ENCODE measurements at regions not wholly inside any gene's neighbourhood (a gene's known extent, or its start where the extent isn't known, plus 50 kb on each side); places are given as distances from the start of the nearest gene placed in this dataset.

DNA sequence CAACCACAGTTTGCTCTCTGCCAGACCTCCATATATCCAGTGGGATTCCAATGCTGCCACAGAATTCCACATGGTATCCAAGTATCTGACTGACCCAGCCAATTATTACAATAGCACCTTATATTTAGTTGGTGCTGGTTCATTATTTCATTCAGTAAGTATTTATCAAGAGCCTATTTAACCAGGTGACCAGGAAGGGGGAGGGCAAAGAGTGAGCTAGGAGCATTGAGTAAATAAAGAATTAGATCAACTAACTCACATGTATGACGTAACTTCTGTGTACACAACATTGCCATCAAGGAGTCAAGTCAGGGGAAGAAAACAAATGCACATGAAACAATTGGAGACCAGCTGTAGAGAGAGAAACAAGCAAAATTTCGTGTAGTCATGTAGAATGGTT lies 207.1 kb upstream of the PAPPA start:
- Histone ChIP-seq H3K4me3 (ENCODE audit: low read depth, low read length) (no peak overlapping the region), H3K9me3 (no peaks in the 10 kb centered on the region), H3K27me3 (no peaks in the 10 kb centered on the region), H3K4me1 (no peaks in the 10 kb centered on the region), H3K36me3 (no peaks in the 10 kb centered on the region)
- TF ChIP-seq, protein P1, sequence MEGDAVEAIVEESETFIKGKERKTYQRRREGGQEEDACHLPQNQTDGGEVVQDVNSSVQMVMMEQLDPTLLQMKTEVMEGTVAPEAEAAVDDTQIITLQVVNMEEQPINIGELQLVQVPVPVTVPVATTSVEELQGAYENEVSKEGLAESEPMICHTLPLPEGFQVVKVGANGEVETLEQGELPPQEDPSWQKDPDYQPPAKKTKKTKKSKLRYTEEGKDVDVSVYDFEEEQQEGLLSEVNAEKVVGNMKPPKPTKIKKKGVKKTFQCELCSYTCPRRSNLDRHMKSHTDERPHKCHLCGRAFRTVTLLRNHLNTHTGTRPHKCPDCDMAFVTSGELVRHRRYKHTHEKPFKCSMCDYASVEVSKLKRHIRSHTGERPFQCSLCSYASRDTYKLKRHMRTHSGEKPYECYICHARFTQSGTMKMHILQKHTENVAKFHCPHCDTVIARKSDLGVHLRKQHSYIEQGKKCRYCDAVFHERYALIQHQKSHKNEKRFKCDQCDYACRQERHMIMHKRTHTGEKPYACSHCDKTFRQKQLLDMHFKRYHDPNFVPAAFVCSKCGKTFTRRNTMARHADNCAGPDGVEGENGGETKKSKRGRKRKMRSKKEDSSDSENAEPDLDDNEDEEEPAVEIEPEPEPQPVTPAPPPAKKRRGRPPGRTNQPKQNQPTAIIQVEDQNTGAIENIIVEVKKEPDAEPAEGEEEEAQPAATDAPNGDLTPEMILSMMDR (IDR thresholded peaks at IDR 0.05; ENCODE audit: low read depth, low read length), result no peak
- no peak for DNase-seq

DNA sequence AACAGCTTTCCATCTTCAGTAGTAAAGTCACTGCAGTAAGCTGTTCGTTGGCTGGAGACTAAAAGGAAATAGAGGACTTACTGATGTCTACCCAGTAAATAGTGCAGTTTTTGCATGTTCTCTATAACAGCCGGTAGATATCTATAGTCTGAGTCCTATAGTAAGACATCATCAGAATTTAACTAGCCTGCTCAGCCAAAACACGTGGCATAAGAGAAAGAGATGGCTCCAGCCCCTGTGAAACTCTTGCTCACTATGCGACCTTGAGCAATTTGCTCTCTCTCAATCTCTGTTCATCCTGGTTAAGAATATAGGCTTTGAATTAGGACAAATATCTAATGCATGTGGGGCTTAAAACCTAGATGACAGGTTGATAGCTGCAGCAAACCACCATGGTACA lies 201.6 kb upstream of the PAPPA start:
- H3K27me3 ChIP-seq, result no peaks in the 10 kb centered on the region
- H3K4me1 ChIP-seq, result no peaks in the 10 kb centered on the region
- no peaks in the 10 kb centered on the region for H3K36me3 ChIP-seq
- no peaks in the 10 kb centered on the region for H3K9me3 ChIP-seq
- TF ChIP-seq, protein P1 (IDR thresholded peaks at IDR 0.05; ENCODE audit: low read depth, low read length), result no peak
- no peak for DNase-seq
- no peak overlapping the region for H3K4me3 ChIP-seq (ENCODE audit: low read depth, low read length)

DNA sequence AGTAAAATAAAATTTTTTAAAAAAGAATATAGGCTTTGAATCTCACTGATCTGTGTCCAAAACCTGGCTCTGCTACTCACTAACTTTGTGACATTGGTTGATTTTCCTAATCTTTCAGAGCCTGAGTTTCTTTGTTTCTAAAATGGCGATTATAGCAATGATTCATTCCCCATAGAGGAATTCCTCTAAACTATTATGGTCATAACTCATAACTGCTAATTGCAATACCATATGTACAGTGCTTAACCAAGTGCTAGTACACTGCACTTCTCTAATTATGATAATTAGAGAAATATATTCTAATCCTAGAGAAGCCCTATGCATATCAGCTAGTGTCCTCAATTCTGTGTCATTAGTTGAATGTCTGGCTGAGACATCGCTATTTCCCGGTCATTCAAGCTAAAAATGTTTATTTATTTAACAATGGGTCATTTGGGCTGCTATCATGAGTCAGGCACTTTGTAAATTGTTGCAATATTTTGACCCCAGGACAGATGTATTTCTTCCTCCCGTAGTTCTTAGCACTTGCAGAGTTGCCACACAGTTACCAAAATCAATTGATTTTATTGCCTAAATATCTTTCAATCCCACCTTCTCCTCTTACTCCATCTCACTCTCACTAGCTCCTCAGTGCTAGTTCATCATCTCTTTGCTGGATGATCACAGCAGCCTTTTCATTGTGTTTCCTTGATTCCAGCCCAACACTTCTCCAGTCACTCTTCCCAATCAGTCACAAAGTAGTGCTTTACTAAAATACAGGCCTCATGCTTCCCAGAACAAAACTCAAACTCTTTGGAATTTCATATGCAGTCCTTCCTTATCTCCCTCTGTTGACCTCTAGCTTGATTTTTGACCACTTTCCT lies 200.9 kb upstream of the PAPPA start:
- Histone ChIP-seq H3K4me1 (no peaks in the 10 kb centered on the region), H3K36me3 (no peaks in the 10 kb centered on the region), H3K9me3 (no peaks in the 10 kb centered on the region), H3K4me3 (ENCODE audit: low read depth, low read length) (no peak overlapping the region), H3K27me3 (no peaks in the 10 kb centered on the region)
- TF ChIP-seq, protein P1 (IDR thresholded peaks at IDR 0.05; ENCODE audit: low read depth, low read length), result no peak
- DNase-seq, result no peak

DNA sequence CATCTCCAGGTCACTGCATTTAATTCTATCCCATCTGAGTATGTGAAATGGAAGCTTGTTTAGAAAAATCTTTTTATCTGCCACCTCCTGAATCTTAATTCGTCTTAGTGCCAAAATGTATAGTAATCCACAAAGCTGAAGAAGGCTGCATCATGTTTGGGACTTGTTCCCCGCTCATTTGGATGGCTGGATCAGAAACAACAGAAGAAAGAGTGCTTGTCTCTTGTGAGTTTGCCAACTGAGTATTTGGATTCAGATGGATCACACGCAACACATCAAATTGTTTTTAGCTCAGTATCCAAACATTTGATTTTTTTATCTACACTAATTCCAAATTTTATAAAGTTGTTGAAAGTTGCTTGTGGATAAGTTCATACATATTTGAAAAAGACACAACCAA lies 197.2 kb upstream of the PAPPA start:
- Histone ChIP-seq H3K4me1 (no peaks in the 10 kb centered on the region), H3K9me3 (no peaks in the 10 kb centered on the region), H3K27me3 (no peaks in the 10 kb centered on the region), H3K36me3 (no peaks in the 10 kb centered on the region), H3K4me3 (ENCODE audit: low read depth, low read length) (no peak overlapping the region)
- TF ChIP-seq, protein P1 (IDR thresholded peaks at IDR 0.05; ENCODE audit: low read depth, low read length), result no peak
- DNase-seq, result no peak

DNA sequence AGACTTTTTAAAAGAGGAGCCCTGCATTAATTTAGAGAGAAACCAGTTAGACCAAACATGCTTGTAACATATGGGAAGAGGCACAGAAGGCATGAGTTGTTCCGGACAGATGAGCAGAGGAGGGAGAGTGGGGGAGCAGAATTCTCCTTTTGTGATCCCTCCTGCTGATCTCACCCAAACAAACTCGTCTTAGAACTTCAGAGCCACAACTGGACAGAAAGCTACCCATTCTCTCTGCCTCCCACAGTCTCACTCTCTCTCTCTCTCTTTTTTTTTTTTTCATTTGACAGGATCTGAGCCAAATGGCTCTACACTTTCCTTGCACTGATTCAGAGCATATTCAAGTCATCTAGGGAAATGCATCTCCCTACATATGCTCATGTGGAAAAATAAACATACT lies 196.0 kb upstream of the PAPPA start:
- H3K4me3 ChIP-seq (ENCODE audit: low read depth, low read length), result no peak overlapping the region
- H3K27me3 ChIP-seq, result no peaks in the 10 kb centered on the region
- TF ChIP-seq, protein P1 (IDR thresholded peaks at IDR 0.05; ENCODE audit: low read depth, low read length), result no peak
- no peaks in the 10 kb centered on the region for H3K4me1 ChIP-seq
- DNase-seq, result no peak
- H3K36me3 ChIP-seq, result no peaks in the 10 kb centered on the region
- H3K9me3 ChIP-seq, result no peaks in the 10 kb centered on the region

DNA sequence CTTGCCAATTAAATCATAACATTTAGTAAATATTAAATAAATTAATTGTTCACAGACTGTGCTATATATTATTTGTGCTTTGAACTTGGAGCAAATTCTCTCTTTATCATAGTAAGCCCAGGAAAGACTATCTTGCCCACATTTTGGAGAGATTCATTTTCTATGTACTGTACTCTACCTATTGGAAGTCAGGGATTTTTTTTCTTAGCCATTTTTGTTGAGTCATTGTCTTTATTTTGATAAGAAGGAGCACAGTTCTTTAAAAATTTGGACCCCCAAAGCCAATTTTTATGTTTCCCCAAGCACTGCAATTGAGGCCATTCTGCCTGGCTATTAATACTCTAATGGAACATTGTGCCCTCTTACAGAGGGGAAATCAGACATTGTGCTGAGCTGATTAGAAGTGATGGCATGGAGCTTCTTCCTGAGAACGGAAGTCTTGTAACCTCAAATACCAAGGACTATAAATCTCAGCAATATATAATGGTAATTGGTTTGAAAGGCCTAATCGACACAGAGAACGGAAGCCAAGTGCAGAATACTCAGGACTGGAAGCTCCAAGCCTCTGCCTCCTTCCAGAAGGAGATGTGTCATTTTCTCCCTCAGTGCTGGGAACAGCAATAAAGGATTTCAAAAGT lies 188.8 kb upstream of the PAPPA start:
- Histone ChIP-seq H3K4me3 (ENCODE audit: low read depth, low read length) (no peak overlapping the region), H3K9me3 (no peaks in the 10 kb centered on the region), H3K27me3 (no peaks in the 10 kb centered on the region), H3K4me1 (no peaks in the 10 kb centered on the region), H3K36me3 (no peaks in the 10 kb centered on the region)
- TF ChIP-seq, protein P1 (IDR thresholded peaks at IDR 0.05; ENCODE audit: low read depth, low read length), result no peak
- no peak for DNase-seq
